ENCODE measurements at regions not wholly inside any gene's neighbourhood (a gene's known extent, or its start where the extent isn't known, plus 50 kb on each side); places are given as distances from the start of the nearest gene placed in this dataset.

DNA sequence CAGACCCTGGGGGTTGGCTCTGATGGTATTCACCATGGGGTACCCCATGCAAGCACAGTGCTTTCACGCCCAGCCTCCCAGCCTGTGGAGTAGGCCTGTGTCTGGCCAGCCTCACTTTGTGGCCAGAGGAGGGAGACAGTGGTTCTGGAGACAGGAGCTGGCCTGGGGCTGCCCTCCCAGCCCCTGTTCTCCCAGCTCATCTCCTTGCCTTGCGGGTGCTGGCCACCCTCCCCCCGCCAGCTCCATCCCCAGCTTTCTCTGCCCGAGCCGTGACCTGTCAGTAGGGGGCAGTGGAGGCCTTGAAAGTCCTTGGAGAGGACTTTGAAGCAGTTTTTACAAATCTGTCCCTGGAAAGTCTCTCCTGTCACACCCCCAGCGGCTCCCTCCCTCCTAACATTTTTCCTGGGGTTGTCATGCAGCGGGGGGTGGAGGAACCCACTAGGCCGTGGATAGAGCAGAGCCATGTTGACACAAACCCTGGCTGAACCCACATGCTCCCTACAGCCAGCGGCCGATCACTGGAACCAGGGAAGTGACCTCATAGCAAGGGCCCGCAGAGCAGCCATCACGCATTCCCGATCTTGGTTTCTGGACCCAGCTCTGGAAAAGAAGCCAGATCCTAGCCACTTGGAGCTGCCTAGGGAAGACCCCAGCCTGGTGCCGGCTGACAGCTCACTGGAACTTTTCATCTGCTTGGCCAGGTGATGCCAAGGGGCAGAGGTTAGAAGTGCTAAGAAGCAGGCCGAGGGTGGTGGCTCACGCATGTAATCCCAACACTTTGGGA is 289.4 kb downstream of the SEC14L1 start:
- Histone ChIP-seq H3K9ac (ENCODE audit: low read length) (no peak overlapping the region), H3K27me3 (ENCODE audit: low read depth, low read length) (peaks cover 19% of the 10 kb centered on the region), H4K20me1 (ENCODE audit: insufficient read depth, low read length) (no peaks in the 10 kb centered on the region), H3K4me3 (ENCODE audit: low read length) (no peak overlapping the region), H3K9me3 (ENCODE audit: insufficient read depth, low read length) (no peaks in the 10 kb centered on the region; the same call in 1 of the 2 replicates), H3K4me2 (ENCODE audit: low read length) (peak overlapping the region; percentile 25; the same call in 1 of the 2 replicates), H3K36me3 (replicated peaks; ENCODE audit: low read depth, low read length) (no peaks in the 10 kb centered on the region), H3K79me2 (ENCODE audit: low read length) (no peaks in the 10 kb centered on the region), H2AFZ (ENCODE audit: low read depth, low read length) (no peak overlapping the region), H3K4me1 (ENCODE audit: low read length) (peaks cover 44% of the 10 kb centered on the region), H3K27ac (ENCODE audit: low read length) (no peak overlapping the region)
- TF ChIP-seq, protein P1, sequence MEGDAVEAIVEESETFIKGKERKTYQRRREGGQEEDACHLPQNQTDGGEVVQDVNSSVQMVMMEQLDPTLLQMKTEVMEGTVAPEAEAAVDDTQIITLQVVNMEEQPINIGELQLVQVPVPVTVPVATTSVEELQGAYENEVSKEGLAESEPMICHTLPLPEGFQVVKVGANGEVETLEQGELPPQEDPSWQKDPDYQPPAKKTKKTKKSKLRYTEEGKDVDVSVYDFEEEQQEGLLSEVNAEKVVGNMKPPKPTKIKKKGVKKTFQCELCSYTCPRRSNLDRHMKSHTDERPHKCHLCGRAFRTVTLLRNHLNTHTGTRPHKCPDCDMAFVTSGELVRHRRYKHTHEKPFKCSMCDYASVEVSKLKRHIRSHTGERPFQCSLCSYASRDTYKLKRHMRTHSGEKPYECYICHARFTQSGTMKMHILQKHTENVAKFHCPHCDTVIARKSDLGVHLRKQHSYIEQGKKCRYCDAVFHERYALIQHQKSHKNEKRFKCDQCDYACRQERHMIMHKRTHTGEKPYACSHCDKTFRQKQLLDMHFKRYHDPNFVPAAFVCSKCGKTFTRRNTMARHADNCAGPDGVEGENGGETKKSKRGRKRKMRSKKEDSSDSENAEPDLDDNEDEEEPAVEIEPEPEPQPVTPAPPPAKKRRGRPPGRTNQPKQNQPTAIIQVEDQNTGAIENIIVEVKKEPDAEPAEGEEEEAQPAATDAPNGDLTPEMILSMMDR (IDR thresholded peaks at IDR 0.05; ENCODE audit: low read depth, low read length) = peak; percentile 87
- TF ChIP-seq EZH2phosphoT487 (IDR thresholded peaks at IDR 0.05; ENCODE audit: low read depth) = no peak

DNA sequence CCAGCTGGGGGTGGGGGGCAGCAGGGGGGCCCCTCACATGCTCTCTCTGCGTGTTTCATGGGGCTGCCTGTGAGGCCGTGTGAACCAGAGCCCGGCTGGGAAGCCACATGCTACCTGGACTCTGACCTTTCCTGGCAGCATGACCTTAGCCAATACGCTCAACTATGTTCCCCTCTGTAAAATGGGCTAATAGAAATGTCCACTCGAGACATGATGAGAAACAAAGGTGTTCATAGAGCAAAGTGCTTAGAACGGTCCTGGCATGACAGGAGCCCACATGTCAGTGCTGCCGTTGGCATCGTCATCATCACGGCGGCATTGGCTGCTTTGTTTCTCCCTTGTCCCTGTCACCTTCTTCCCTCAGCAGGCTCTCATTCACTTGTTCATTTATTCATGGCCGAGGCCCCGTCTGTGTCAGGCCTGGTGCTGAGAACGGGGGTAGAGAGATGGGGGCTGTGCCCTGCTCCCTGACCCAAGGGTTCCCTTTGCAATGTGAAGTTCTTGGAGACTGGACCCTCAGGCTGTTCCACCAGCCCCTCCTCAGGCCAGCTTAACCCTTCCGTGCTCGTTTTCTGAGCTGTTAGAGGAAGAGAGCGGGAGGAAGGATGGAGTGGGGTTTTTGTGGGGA is 291.4 kb downstream of the SEC14L1 start:
- Histone ChIP-seq H3K27me3 (ENCODE audit: low read depth, low read length) (peaks cover 21% of the 10 kb centered on the region), H3K36me3 (replicated peaks; ENCODE audit: low read depth, low read length) (no peaks in the 10 kb centered on the region), H2AFZ (ENCODE audit: low read depth, low read length) (no peak overlapping the region), H3K4me3 (ENCODE audit: low read length) (no peak overlapping the region), H3K4me2 (ENCODE audit: low read length) (no peak overlapping the region), H3K9me3 (ENCODE audit: insufficient read depth, low read length) (no peaks in the 10 kb centered on the region; the same call in 1 of the 2 replicates), H3K4me1 (ENCODE audit: low read length) (peaks cover 47% of the 10 kb centered on the region), H3K79me2 (ENCODE audit: low read length) (no peaks in the 10 kb centered on the region), H3K27ac (ENCODE audit: low read length) (no peak overlapping the region), H3K9ac (ENCODE audit: low read length) (no peak overlapping the region), H4K20me1 (ENCODE audit: insufficient read depth, low read length) (no peaks in the 10 kb centered on the region)
- TF ChIP-seq EZH2phosphoT487 (IDR thresholded peaks at IDR 0.05; ENCODE audit: low read depth) = no peak
- TF ChIP-seq, protein P1 (IDR thresholded peaks at IDR 0.05; ENCODE audit: low read depth, low read length) = no peak

DNA sequence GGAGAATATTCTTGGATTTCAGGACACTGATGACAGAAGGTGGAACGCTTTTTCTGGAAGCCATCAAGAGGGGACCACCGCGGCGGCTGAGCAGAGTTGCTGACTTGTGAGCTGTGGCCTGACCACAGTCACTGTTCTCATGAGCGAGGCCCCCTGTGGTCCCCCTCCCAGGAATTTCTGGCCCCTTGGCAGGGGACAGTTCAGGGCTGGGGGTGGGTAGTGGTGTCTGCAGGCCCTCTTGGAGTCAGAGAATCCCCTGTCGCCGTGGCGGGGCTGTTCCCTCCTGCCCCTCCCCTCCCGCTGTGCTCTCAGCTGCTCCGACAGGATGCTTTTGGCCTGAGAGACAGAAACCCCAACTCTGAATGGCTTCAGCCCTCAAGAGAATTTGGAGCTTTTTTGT is 292.0 kb downstream of the SEC14L1 start:
- Histone ChIP-seq H3K9me3 (ENCODE audit: insufficient read depth, low read length) (no peaks in the 10 kb centered on the region; the same call in 1 of the 2 replicates), H3K79me2 (ENCODE audit: low read length) (no peaks in the 10 kb centered on the region), H3K4me1 (ENCODE audit: low read length) (peaks cover 45% of the 10 kb centered on the region), H3K4me3 (ENCODE audit: low read length) (no peak overlapping the region), H3K4me2 (ENCODE audit: low read length) (no peak overlapping the region), H3K36me3 (replicated peaks; ENCODE audit: low read depth, low read length) (no peaks in the 10 kb centered on the region), H2AFZ (ENCODE audit: low read depth, low read length) (no peak overlapping the region), H3K27ac (ENCODE audit: low read length) (no peak overlapping the region), H4K20me1 (ENCODE audit: insufficient read depth, low read length) (no peaks in the 10 kb centered on the region), H3K9ac (ENCODE audit: low read length) (no peak overlapping the region), H3K27me3 (ENCODE audit: low read depth, low read length) (peaks cover 21% of the 10 kb centered on the region)
- no peak for TF ChIP-seq EZH2phosphoT487 (IDR thresholded peaks at IDR 0.05; ENCODE audit: low read depth)
- TF ChIP-seq, protein P1 (IDR thresholded peaks at IDR 0.05; ENCODE audit: low read depth, low read length) = no peak

All from OCI-LY3 (cell line).